D721Med (cell line): ENCODE measurements at regions not wholly inside any gene's neighbourhood (a gene's known extent, or its start where the extent isn't known, plus 50 kb on each side); places are given as distances from the start of the nearest gene placed in this dataset.

Experiments used
- DNase-seq: peaks from one replicate; pipeline ENCODE4 v3.0.0; 2011; ENCODE audit warnings: low spot score; ENCODE audit not compliant: insufficient read length
- FAIRE-seq: peaks from 2 replicates; lab custom pipeline; 2011; peaks lifted over from hg19 to GRCh38; lab: Jason Lieb, UNC
- TF ChIP-seq, protein P1 (sequence below): IDR thresholded peaks from 2 replicates; pipeline ENCODE4 v1.5.1; 2012; ENCODE audit warnings: mild to moderate bottlenecking, control low read depth; ENCODE audit not compliant: insufficient read depth; ENCODE audit errors: missing control alignments

DNA sequence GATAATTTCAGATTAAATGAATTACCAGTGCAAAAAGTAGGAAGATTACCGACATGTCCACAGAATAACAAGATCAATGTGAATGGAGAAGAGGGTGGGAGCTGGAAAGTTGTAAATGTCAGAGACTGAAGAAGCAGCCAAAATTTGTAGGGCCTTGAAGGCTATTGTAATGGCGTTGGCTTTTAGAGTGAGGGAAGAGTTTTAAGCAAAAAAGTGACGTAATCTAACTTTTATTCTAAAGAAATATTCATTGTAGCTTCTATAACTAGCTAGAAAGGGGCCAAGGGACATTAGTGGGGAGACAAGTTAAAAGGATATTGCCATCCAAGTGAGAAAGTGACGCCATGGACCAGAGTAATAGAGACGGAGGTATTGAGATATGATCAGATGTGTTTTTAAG is 63.3 kb upstream of the PCDH7 start:
- TF ChIP-seq, protein P1, sequence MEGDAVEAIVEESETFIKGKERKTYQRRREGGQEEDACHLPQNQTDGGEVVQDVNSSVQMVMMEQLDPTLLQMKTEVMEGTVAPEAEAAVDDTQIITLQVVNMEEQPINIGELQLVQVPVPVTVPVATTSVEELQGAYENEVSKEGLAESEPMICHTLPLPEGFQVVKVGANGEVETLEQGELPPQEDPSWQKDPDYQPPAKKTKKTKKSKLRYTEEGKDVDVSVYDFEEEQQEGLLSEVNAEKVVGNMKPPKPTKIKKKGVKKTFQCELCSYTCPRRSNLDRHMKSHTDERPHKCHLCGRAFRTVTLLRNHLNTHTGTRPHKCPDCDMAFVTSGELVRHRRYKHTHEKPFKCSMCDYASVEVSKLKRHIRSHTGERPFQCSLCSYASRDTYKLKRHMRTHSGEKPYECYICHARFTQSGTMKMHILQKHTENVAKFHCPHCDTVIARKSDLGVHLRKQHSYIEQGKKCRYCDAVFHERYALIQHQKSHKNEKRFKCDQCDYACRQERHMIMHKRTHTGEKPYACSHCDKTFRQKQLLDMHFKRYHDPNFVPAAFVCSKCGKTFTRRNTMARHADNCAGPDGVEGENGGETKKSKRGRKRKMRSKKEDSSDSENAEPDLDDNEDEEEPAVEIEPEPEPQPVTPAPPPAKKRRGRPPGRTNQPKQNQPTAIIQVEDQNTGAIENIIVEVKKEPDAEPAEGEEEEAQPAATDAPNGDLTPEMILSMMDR, result no peak
- no peak for FAIRE-seq
- no peak for DNase-seq

DNA sequence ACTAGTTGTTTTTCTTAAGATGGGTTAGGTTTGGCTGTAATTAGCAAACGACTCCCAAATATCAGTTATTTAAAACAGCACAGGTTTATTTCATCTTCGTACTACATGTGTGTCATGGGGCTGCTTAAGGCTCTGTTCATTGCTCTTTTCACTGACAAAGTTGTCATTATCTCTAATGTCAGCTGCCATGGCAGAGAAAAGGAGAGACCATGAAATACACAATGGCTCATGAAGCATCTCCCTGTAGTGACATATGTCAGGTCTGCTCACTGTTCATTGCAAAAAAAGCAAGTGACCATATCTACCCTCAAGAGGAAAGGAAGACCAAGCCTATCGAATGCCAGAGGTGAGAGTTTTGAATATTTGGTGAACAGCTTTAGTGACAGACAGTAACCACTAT is 52.2 kb upstream of the PCDH7 start:
- FAIRE-seq (no peak), DNase-seq (no peak)
- TF ChIP-seq, protein P1, result no peak

DNA sequence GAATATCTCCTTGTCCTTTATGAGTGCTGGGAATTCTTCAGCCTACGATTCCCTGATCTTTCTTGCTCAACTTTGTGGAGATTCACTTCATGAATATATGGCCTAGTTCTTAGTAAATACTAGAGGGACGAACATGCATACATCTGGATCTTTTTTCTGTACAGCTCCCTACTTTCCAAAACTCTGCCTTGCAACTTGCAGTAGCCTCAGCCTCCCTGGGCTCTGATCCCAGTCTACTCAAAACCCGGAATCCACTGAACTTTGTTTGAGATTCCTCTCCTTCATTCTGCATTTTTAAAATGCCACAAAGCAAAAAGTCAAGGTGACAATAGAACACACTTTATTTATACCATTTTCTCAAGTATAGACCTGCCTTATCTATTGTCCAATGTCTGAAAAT is 50.0 kb upstream of the PCDH7 start:
- FAIRE-seq, result no peak

More for the DNA sequence above, 50.0 kb upstream of the PCDH7 start:
- DNase-seq, result no peak
- TF ChIP-seq, protein P1, result no peak
